IPS-20b (cell line): ENCODE measurements at regions not wholly inside any gene's neighbourhood (a gene's known extent, or its start where the extent isn't known, plus 50 kb on each side); places are given as distances from the start of the nearest gene placed in this dataset.

Experiments used
- H3K27ac ChIP-seq: one replicate; pipeline ENCODE4 v1.5.1; 2013; ENCODE audit warnings: low read length
- H3K27me3 ChIP-seq: 2 replicates; pipeline ENCODE4 v1.6.1; 2013; ENCODE audit warnings: mild to moderate bottlenecking, low read length, inconsistent platforms; ENCODE audit not compliant: insufficient read depth
- H3K36me3 ChIP-seq: 2 replicates; pipeline ENCODE4 v1.6.1; 2013; ENCODE audit warnings: low read depth, mild to moderate bottlenecking, inconsistent platforms, low read length, moderate library complexity; ENCODE audit not compliant: insufficient read depth
- H3K4me1 ChIP-seq: 2 replicates; pipeline ENCODE4 v1.6.1; 2013; ENCODE audit warnings: mild to moderate bottlenecking, control low read depth, inconsistent platforms, low read length, moderate library complexity; ENCODE audit not compliant: insufficient read depth
- H3K4me3 ChIP-seq: 2 replicates; pipeline ENCODE4 v1.5.1; 2013; ENCODE audit warnings: mild to moderate bottlenecking, low read length, inconsistent platforms
- H3K9ac ChIP-seq: 2 replicates; pipeline ENCODE4 v1.6.1; 2013; ENCODE audit warnings: low read depth, mild to moderate bottlenecking, inconsistent platforms, low read length, moderate library complexity
- H3K9me3 ChIP-seq: 2 replicates; pipeline ENCODE4 v1.6.1; 2013; ENCODE audit warnings: mild to moderate bottlenecking, low read depth, low read length, inconsistent platforms; ENCODE audit not compliant: insufficient read depth

DNA sequence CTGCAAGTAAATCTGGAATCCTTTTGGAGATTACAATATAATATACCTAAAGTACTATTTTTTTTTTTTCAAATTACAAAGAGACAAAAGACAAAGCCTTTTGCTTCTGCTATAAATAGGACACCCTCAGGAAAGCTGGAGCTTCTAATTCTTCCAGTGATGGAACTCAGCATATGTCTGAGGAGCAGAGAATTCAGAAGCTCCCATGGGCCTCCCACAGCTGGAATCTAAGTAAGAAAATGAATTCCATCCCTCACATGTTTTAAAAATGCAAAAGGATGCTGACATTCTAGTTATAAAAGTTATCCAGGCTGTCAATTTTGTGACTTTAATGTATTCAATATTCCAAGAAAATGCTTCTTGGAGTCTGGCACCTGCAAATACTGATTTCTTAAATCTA, 571.3 kb upstream of the LRRTM4 start:
- Histone ChIP-seq H3K36me3 (no peaks in the 10 kb centered on the region), H3K27ac (no peak overlapping the region), H3K4me3 (no peak overlapping the region), H3K9ac (no peak overlapping the region), H3K27me3 (no peaks in the 10 kb centered on the region), H3K4me1 (no peaks in the 10 kb centered on the region), H3K9me3 (no peaks in the 10 kb centered on the region)

- Histone ChIP-seq H3K4me1 (no peaks in the 10 kb centered on the region), H3K27ac (no peak overlapping the region), H3K36me3 (no peaks in the 10 kb centered on the region), H3K27me3 (no peaks in the 10 kb centered on the region), H3K4me3 (no peak overlapping the region), H3K9me3 (peaks cover 13% of the 10 kb centered on the region), H3K9ac (no peak overlapping the region)
Measured at GRCh38 chr2:78109272-78109671, 587.1 kb upstream of the LRRTM4 start.

DNA sequence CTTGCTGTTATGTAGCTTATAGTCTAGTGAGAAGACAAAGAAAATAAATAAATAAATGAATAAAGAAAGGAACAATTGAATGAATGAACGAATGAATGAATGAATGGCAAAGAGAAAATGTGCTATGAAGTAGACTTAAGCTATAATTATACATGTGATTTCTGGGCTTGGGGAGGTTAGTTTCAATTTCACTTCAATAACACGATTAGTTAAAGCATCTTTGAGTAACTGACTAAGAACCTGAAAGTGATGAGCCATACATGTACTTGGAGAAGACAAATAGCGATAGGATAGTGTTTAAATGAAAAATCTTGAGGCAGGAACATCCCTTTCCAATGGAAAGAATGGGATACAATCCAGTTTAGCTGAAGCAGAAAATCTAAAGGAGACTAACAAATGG, 593.1 kb upstream of the LRRTM4 start:
- H3K27me3 ChIP-seq = no peaks in the 10 kb centered on the region
- no peak overlapping the region for H3K27ac ChIP-seq
- no peak overlapping the region for H3K9ac ChIP-seq
- H3K4me3 ChIP-seq = no peak overlapping the region
- no peaks in the 10 kb centered on the region for H3K4me1 ChIP-seq
- no peaks in the 10 kb centered on the region for H3K9me3 ChIP-seq
- H3K36me3 ChIP-seq = no peaks in the 10 kb centered on the region

DNA sequence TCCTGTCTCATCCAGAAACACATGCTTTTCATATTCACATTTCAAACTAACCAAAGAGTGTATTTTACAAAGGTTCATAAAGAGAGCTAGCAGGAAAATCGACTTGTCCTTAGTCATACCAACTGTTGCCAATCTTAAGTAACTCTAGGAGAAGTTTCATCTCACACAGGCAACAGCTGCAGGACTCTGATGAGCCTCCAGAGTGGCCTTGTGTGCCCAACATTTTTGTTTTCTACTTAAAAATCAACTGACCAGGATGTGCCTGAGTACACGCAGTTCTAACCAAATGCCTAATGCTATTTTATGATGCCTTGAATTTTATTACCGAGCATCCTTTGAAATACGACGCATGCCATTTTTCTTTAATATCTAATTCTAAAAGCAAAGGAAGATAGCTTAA, 595.9 kb upstream of the LRRTM4 start:
- Histone ChIP-seq H3K4me3 (no peak overlapping the region), H3K9me3 (no peaks in the 10 kb centered on the region), H3K27ac (no peak overlapping the region), H3K4me1 (no peaks in the 10 kb centered on the region), H3K36me3 (no peaks in the 10 kb centered on the region), H3K9ac (no peak overlapping the region), H3K27me3 (no peaks in the 10 kb centered on the region)

- H3K9me3 ChIP-seq = no peaks in the 10 kb centered on the region
- no peaks in the 10 kb centered on the region for H3K4me1 ChIP-seq
- H3K27me3 ChIP-seq = no peaks in the 10 kb centered on the region
- no peak overlapping the region for H3K4me3 ChIP-seq
- no peaks in the 10 kb centered on the region for H3K36me3 ChIP-seq
- H3K9ac ChIP-seq = no peak overlapping the region
- H3K27ac ChIP-seq = no peak overlapping the region
Measured at GRCh38 chr2:78120275-78120674, 598.1 kb upstream of the LRRTM4 start.

- H3K9ac ChIP-seq = no peak overlapping the region
- no peaks in the 10 kb centered on the region for H3K27me3 ChIP-seq
- H3K4me3 ChIP-seq = no peak overlapping the region
Measured at GRCh38 chr2:78125042-78125441, 602.9 kb upstream of the LRRTM4 start.

GRCh38 chr2:78127424-78127823, 605.2 kb upstream of the LRRTM4 start:
- no peak overlapping the region for H3K27ac ChIP-seq
- no peaks in the 10 kb centered on the region for H3K27me3 ChIP-seq
- H3K4me3 ChIP-seq = no peak overlapping the region
- no peak overlapping the region for H3K9ac ChIP-seq
- no peaks in the 10 kb centered on the region for H3K4me1 ChIP-seq
- no peaks in the 10 kb centered on the region for H3K36me3 ChIP-seq
- 0 out of 2 replicates have a peak, but pooled peaks cover 3% of the 10 kb centered on the region for H3K9me3 ChIP-seq

More at GRCh38 chr2:78125042-78125441, 602.9 kb upstream of the LRRTM4 start:
- no peaks in the 10 kb centered on the region for H3K36me3 ChIP-seq
- H3K27ac ChIP-seq = no peak overlapping the region
- no peaks in the 10 kb centered on the region for H3K4me1 ChIP-seq
- H3K9me3 ChIP-seq = 0 out of 2 replicates have a peak, but pooled peaks cover 3% of the 10 kb centered on the region

DNA sequence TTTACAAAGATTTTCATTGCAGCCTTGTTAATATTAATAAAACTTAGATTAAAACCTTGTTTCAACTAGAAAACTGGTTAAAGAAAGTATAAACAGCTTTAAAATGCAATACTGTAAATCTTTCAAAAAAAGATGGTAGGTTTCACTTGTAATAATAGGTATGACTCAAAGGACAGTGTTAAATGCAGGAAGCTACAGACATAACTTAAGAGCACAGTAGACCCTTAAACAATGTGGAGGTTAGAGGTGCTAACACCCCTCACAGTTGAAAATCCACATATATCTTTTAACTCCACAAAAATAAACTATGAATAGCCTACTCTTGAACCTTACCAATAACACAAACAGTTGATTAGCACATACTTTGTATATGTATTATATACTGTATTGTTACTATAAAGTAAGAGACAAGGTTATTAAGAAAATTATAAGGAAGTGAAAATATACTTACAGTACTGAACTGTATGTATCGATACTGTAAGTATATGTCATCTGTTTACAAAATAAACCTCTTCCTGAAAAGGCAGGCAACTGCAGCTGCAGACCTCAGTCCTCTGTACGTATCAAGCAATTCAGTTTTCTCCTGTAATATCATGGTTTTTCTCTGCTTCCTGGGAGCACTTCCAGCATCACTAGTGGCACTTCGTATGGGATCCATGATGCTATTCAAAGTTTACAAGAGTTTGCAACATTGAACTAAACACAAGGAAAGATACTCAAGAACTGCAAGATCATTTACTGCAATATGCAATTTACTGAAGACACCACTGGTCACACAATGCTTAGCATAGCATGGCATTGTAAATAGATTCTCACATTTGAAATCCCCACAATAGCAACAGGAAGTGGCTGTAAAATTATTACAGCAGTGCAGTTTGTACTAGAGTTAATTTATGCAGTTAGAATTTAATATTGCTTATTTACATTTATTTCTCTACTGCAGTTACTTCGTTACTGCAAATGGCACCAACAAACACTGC, 610.5 kb upstream of the LRRTM4 start:
- H3K4me1 ChIP-seq = no peaks in the 10 kb centered on the region
- H3K9me3 ChIP-seq = 0 out of 2 replicates have a peak, but pooled peaks cover under 1% of the 10 kb centered on the region
- H3K36me3 ChIP-seq = no peaks in the 10 kb centered on the region
- H3K9ac ChIP-seq = no peak overlapping the region
- no peak overlapping the region for H3K27ac ChIP-seq
- no peaks in the 10 kb centered on the region for H3K27me3 ChIP-seq
- H3K4me3 ChIP-seq = no peak overlapping the region

- H3K4me1 ChIP-seq = no peaks in the 10 kb centered on the region
- no peaks in the 10 kb centered on the region for H3K9me3 ChIP-seq
- no peak overlapping the region for H3K27ac ChIP-seq
- no peak overlapping the region for H3K9ac ChIP-seq
- H3K36me3 ChIP-seq = no peaks in the 10 kb centered on the region
- H3K27me3 ChIP-seq = no peaks in the 10 kb centered on the region
- H3K4me3 ChIP-seq = no peak overlapping the region
Measured at GRCh38 chr2:78145395-78145996, 623.3 kb upstream of the LRRTM4 start.

- Histone ChIP-seq H3K9me3 (no peaks in the 10 kb centered on the region), H3K27ac (no peak overlapping the region), H3K4me3 (no peak overlapping the region), H3K4me1 (no peaks in the 10 kb centered on the region), H3K36me3 (no peaks in the 10 kb centered on the region), H3K27me3 (no peaks in the 10 kb centered on the region), H3K9ac (no peak overlapping the region)
Measured at GRCh38 chr2:78145997-78146722, 624.0 kb upstream of the LRRTM4 start.

DNA sequence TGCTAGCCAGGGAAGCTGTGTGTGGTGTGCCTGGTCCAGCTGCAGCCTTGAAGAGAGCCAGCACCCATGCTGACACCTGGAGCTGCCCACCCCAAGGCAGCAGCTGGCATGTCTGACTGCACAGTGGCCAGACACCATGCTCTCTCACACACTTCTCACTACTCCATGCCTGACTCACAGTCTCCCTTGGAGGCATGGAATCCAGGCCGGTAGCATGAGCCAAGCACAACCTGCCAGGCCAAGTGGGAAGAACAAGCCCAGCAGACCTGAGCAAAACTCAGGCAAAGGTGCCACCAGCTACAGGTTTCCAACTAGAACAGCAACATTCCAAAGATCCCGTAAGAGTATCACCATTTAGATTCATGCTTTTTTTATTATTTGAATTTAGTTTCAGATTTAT, 625.3 kb upstream of the LRRTM4 start:
- H3K9me3 ChIP-seq = no peaks in the 10 kb centered on the region
- H3K4me3 ChIP-seq = no peak overlapping the region
- no peaks in the 10 kb centered on the region for H3K27me3 ChIP-seq
- H3K4me1 ChIP-seq = no peaks in the 10 kb centered on the region
- no peak overlapping the region for H3K27ac ChIP-seq
- no peak overlapping the region for H3K9ac ChIP-seq
- no peaks in the 10 kb centered on the region for H3K36me3 ChIP-seq
